HepG2 (cell line): ENCODE measurements at regions not wholly inside any gene's neighbourhood (a gene's known extent, or its start where the extent isn't known, plus 50 kb on each side); places are given as distances from the start of the nearest gene placed in this dataset.

Experiments used
- ATAC-seq: fragments of 200-7000 bp; cut with Tn5 transposase; 3 replicates; pipeline ENCODE4 v1.9.1; 2020; ENCODE audit warnings: mild to moderate bottlenecking, moderate library complexity
- BruUV-seq: library from RNA; stranded (reverse); fragments of 400-500 nt; replicated peaks from 2 replicates; lab custom pipeline; 2021; lab: Mats Ljungman, UMichigan
- CTCF ChIA-PET: fragments of 300-600 bp; formaldehyde crosslinking; extraction: SDS; loops from one replicate; lab custom pipeline; 2021; ENCODE audit warnings: low total read pairs, inconsistent platforms, low intra/inter-chr PET ratio; lab: Yijun Ruan, JAX
- POLR2A ChIA-PET: fragments of 350-600 bp; sonication (Branson Sonifier 250); formaldehyde crosslinking; loops from one replicate; lab custom pipeline; 2020; ENCODE audit warnings: antibody characterized with exemption, inconsistent platforms; lab: Yijun Ruan, JAX
- DNase-seq: peaks from one replicate; pipeline ENCODE4 v3.0.0-alpha.2; 2015; ENCODE audit warnings: low spot score
- FAIRE-seq: peaks from 3 replicates; lab custom pipeline; 2011; peaks lifted over from hg19 to GRCh38; lab: Jason Lieb, UNC
- H2AFZ ChIP-seq: one replicate; pipeline ENCODE4 v1.6.1; 2011; ENCODE audit warnings: low read length, inconsistent platforms
- H3K27ac ChIP-seq: fragments of 300-600 bp; 3 replicates; pipeline ENCODE4 v1.8.0; 2011; ENCODE audit warnings: mixed run types, mild to moderate bottlenecking, mixed read lengths, low read length, inconsistent platforms; ENCODE audit not compliant: insufficient read depth; ENCODE audit errors: extremely low read length
- H3K27me3 ChIP-seq, 2 experiments: fragments of 200-600 bp in 1 of 2; 2 replicates in 1 of 2; 3 replicates in 1 of 2; pipeline versions ENCODE4 v1.6.0 to v1.8.0; 2011; ENCODE audit warnings: low read length in 2 of 2, mild to moderate bottlenecking in 2 of 2, moderate library complexity in 2 of 2, inconsistent platforms in 1 of 2; ENCODE audit not compliant: insufficient read depth in 2 of 2, control insufficient read depth in 1 of 2
- H3K36me3 ChIP-seq, 2 experiments: fragments of 200-600 bp in 1 of 2; replicated peaks in 1 of 2; 2 replicates in 1 of 2; 3 replicates in 1 of 2; pipeline versions ENCODE4 v1.5.1 to v1.8.0; 2011; ENCODE audit warnings: low read length in 2 of 2, inconsistent platforms in 1 of 2; ENCODE audit not compliant: insufficient read depth in 2 of 2, control insufficient read depth in 1 of 2
- H3K4me1 ChIP-seq: 2 replicates; pipeline ENCODE4 v1.5.1; 2012; ENCODE audit warnings: low read length, inconsistent platforms; ENCODE audit not compliant: insufficient read depth
- H3K4me2 ChIP-seq: 2 replicates; pipeline ENCODE4 v1.6.0; 2011; ENCODE audit warnings: low read depth, low read length, inconsistent platforms
- H3K4me3 ChIP-seq, 3 experiments: fragments of 200-600 bp in 1 of 3; sonication (generic), shearing (Covaris generic) in 1 of 3; replicated peaks in 1 of 3; 2 replicates each; pipeline ENCODE4 v1.5.1; 2011 to 2016; ENCODE audit warnings: low read length in 3 of 3, inconsistent platforms in 2 of 3, low read depth in 2 of 3, mild to moderate bottlenecking in 2 of 3, control low read depth in 1 of 3, mixed read lengths in 1 of 3; ENCODE audit not compliant: insufficient read depth in 1 of 3
- H3K79me2 ChIP-seq: one replicate; pipeline ENCODE4 v1.6.1; 2011; ENCODE audit warnings: low read length, inconsistent platforms; ENCODE audit not compliant: insufficient read depth
- H3K9ac ChIP-seq: 2 replicates; pipeline ENCODE4 v1.6.0; 2011; ENCODE audit warnings: mild to moderate bottlenecking, low read depth, low read length, inconsistent platforms; ENCODE audit not compliant: insufficient read depth
- H3K9me3 ChIP-seq: 2 replicates; pipeline ENCODE4 v1.5.1; 2012; ENCODE audit warnings: mild to moderate bottlenecking, low read length
- H4K20me1 ChIP-seq: 2 replicates; pipeline ENCODE4 v1.6.0; 2011; ENCODE audit warnings: inconsistent platforms, mild to moderate bottlenecking, low read length, moderate library complexity; ENCODE audit not compliant: insufficient read depth
- JUND ChIP-seq: sonication (generic); formaldehyde crosslinking; IDR thresholded peaks from 2 replicates; pipeline ENCODE4 v1.8.0; 2022; ENCODE audit warnings: mild to moderate bottlenecking, missing genetic modification reagents
- NBN ChIP-seq: fragments of 450-650 bp; conservative IDR thresholded peaks from 2 replicates; pipeline ENCODE4 v1.6.1; 2017
- NFYC ChIP-seq: IDR thresholded peaks from 2 replicates; pipeline ENCODE4 v1.6.1; 2016; ENCODE audit warnings: missing genetic modification reagents, missing compliant biosample characterization
- NR3C1 ChIP-seq: sonication (generic); formaldehyde crosslinking; IDR thresholded peaks from 2 replicates; pipeline ENCODE4 v1.4.0; 2020; ENCODE audit warnings: missing genetic modification reagents
- SIN3A ChIP-seq: IDR thresholded peaks from 2 replicates; pipeline ENCODE4 v1.6.1; 2011; ENCODE audit warnings: low read depth, mild to moderate bottlenecking, control low read depth, low read length, borderline replicate concordance
- ZMYM3 ChIP-seq: sonication (generic); formaldehyde crosslinking; IDR thresholded peaks from 2 replicates; pipeline ENCODE4 v1.5.1; 2020; ENCODE audit warnings: mild to moderate bottlenecking, missing genetic modification reagents
- ZNF101 ChIP-seq: sonication (generic); formaldehyde crosslinking; IDR thresholded peaks from 2 replicates; pipeline ENCODE4 v1.4.0; 2020; ENCODE audit warnings: mild to moderate bottlenecking, low read depth, missing genetic modification reagents, borderline replicate concordance
- ZNF660 ChIP-seq: sonication (generic); formaldehyde crosslinking; IDR thresholded peaks from 2 replicates; pipeline ENCODE4 v1.5.1; 2020; ENCODE audit warnings: mild to moderate bottlenecking, low read depth, missing genetic modification reagents, borderline replicate concordance
- ZNF782 ChIP-seq: sonication (generic); formaldehyde crosslinking; IDR thresholded peaks from 2 replicates; pipeline ENCODE4 v1.4.0; 2020; ENCODE audit warnings: missing genetic modification reagents, mild to moderate bottlenecking, borderline replicate concordance
- in situ Hi-C: cut with HindIII; loops from 2 replicates; pipeline ENCODE4 v1.10.0; 2017; ENCODE audit warnings: low pct_unique_long_range_greater_than_20kb; ENCODE audit not compliant: extremely low pct_ligation_motif_present
- intact Hi-C: fragments of 100-400 bp; cut with micrococcal nuclease; formaldehyde crosslinking; loops from one replicate; pipeline ENCODE4 v1.10.0; 2022; ENCODE audit not compliant: unreplicated experiment
- TF ChIP-seq, protein P1 (sequence below): sonication (generic); formaldehyde crosslinking; IDR thresholded peaks from 2 replicates; pipeline ENCODE4 v1.4.0; 2020; ENCODE audit warnings: mild to moderate bottlenecking, missing genetic modification reagents
- TF ChIP-seq, protein P2 (sequence below): IDR thresholded peaks from 2 replicates; pipeline ENCODE4 v1.4.0; 2020; ENCODE audit warnings: mild to moderate bottlenecking, missing genetic modification reagents
- TF ChIP-seq, protein P3 (sequence below): sonication (generic); formaldehyde crosslinking; IDR thresholded peaks from 2 replicates; pipeline ENCODE4 v1.4.0; 2020; ENCODE audit warnings: missing genetic modification reagents, borderline replicate concordance

- Histone ChIP-seq H3K36me3 (no peaks in the 10 kb centered on the region), H3K9ac (no peak overlapping the region), H3K9me3 (peaks cover 41% of the 10 kb centered on the region), H3K79me2 (no peaks in the 10 kb centered on the region), H4K20me1 (no peaks in the 10 kb centered on the region), H3K4me1 (no peaks in the 10 kb centered on the region), H3K27ac (no peak overlapping the region), H3K27me3 (no peaks in the 10 kb centered on the region), H3K4me3 (no peak overlapping the region), H2AFZ (no peak overlapping the region), H3K4me2 (no peak overlapping the region)
- DNase-seq (no peak), ATAC-seq (no peak), FAIRE-seq (no peak)
- no TSS peak for BruUV-seq
- CTCF ChIA-PET: no interaction called here
- intact Hi-C loops (no loop called here), in situ Hi-C loops (no loop called here)
- POLR2A ChIA-PET: no interaction called here
- TF ChIP-seq, protein P1, sequence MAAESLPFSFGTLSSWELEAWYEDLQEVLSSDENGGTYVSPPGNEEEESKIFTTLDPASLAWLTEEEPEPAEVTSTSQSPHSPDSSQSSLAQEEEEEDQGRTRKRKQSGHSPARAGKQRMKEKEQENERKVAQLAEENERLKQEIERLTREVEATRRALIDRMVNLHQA: no peak
- TF ChIP-seq ZMYM3 (CRISPR knock-in tag): no peak
- no peak for TF ChIP-seq NBN
- TF ChIP-seq, protein P2, sequence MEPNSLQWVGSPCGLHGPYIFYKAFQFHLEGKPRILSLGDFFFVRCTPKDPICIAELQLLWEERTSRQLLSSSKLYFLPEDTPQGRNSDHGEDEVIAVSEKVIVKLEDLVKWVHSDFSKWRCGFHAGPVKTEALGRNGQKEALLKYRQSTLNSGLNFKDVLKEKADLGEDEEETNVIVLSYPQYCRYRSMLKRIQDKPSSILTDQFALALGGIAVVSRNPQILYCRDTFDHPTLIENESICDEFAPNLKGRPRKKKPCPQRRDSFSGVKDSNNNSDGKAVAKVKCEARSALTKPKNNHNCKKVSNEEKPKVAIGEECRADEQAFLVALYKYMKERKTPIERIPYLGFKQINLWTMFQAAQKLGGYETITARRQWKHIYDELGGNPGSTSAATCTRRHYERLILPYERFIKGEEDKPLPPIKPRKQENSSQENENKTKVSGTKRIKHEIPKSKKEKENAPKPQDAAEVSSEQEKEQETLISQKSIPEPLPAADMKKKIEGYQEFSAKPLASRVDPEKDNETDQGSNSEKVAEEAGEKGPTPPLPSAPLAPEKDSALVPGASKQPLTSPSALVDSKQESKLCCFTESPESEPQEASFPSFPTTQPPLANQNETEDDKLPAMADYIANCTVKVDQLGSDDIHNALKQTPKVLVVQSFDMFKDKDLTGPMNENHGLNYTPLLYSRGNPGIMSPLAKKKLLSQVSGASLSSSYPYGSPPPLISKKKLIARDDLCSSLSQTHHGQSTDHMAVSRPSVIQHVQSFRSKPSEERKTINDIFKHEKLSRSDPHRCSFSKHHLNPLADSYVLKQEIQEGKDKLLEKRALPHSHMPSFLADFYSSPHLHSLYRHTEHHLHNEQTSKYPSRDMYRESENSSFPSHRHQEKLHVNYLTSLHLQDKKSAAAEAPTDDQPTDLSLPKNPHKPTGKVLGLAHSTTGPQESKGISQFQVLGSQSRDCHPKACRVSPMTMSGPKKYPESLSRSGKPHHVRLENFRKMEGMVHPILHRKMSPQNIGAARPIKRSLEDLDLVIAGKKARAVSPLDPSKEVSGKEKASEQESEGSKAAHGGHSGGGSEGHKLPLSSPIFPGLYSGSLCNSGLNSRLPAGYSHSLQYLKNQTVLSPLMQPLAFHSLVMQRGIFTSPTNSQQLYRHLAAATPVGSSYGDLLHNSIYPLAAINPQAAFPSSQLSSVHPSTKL (CRISPR knock-in tag): no peak
- TF ChIP-seq ZNF101 (CRISPR knock-in tag): no peak
- TF ChIP-seq NFYC (CRISPR knock-in tag): no peak
- TF ChIP-seq ZNF660: no peak
- TF ChIP-seq SIN3A: no peak
- TF ChIP-seq, protein P3, sequence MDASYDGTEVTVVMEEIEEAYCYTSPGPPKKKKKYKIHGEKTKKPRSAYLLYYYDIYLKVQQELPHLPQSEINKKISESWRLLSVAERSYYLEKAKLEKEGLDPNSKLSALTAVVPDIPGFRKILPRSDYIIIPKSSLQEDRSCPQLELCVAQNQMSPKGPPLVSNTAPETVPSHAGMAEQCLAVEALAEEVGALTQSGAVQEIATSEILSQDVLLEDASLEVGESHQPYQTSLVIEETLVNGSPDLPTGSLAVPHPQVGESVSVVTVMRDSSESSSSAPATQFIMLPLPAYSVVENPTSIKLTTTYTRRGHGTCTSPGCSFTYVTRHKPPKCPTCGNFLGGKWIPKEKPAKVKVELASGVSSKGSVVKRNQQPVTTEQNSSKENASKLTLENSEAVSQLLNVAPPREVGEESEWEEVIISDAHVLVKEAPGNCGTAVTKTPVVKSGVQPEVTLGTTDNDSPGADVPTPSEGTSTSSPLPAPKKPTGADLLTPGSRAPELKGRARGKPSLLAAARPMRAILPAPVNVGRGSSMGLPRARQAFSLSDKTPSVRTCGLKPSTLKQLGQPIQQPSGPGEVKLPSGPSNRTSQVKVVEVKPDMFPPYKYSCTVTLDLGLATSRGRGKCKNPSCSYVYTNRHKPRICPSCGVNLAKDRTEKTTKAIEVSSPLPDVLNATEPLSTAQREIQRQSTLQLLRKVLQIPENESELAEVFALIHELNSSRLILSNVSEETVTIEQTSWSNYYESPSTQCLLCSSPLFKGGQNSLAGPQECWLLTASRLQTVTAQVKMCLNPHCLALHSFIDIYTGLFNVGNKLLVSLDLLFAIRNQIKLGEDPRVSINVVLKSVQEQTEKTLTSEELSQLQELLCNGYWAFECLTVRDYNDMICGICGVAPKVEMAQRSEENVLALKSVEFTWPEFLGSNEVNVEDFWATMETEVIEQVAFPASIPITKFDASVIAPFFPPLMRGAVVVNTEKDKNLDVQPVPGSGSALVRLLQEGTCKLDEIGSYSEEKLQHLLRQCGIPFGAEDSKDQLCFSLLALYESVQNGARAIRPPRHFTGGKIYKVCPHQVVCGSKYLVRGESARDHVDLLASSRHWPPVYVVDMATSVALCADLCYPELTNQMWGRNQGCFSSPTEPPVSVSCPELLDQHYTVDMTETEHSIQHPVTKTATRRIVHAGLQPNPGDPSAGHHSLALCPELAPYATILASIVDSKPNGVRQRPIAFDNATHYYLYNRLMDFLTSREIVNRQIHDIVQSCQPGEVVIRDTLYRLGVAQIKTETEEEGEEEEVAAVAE: no peak
- TF ChIP-seq NR3C1 (CRISPR knock-in tag): no peak
- TF ChIP-seq ZNF782: no peak
- TF ChIP-seq JUND (CRISPR knock-in tag): no peak
Measured at GRCh38 chr13:90261343-90261742, 1086.1 kb upstream of the MIR17HG start.
